Spleen (tissue), 11 donors: ENCODE measurements at regions not wholly inside any gene's neighbourhood (a gene's known extent, or its start where the extent isn't known, plus 50 kb on each side); places are given as distances from the start of the nearest gene placed in this dataset.

Experiments
- DNase-seq: peaks from one replicate; pipeline ENCODE4 v3.0.0-alpha.2; 2020
- H3K27ac ChIP-seq, 8 donors: fragments of 200-600 bp; sonication (generic) in 7 of 8; 1 replicate in 4 of 8; 2 replicates in 4 of 8; pipeline versions ENCODE4 v1.5.0 to v1.8.0; 2016 to 2021; ENCODE audit warnings: inconsistent platforms in 4 of 8, mild to moderate bottlenecking in 4 of 8, moderate library complexity in 1 of 8
- H3K27me3 ChIP-seq, 7 donors: fragments of 200-600 bp; sonication (generic) in 6 of 7; replicated peaks in 1 of 7; 1 replicate in 4 of 7; 2 replicates in 3 of 7; pipeline versions ENCODE4 v1.5.0 to v1.8.0; 2016 to 2021; ENCODE audit warnings: inconsistent platforms in 3 of 7, mild to moderate bottlenecking in 1 of 7
- H3K36me3 ChIP-seq, 6 donors: fragments of 200-600 bp; sonication (generic) in 5 of 6; 1 replicate in 4 of 6; 2 replicates in 2 of 6; pipeline versions ENCODE4 v1.5.0 to v1.8.0; 2016 to 2021; ENCODE audit warnings: inconsistent platforms in 2 of 6
- H3K4me1 ChIP-seq, 6 donors: fragments of 200-600 bp; sonication (generic) in 5 of 6; 1 replicate in 3 of 6; 2 replicates in 3 of 6; pipeline versions ENCODE4 v1.5.0 to v1.8.0; 2016 to 2021; ENCODE audit warnings: inconsistent platforms in 3 of 6
- H3K4me3 ChIP-seq, 8 donors: fragments of 200-600 bp; sonication (generic) in 7 of 8; 1 replicate in 4 of 8; 2 replicates in 4 of 8; pipeline versions ENCODE4 v1.5.0 to v1.8.0; 2016 to 2021; ENCODE audit warnings: inconsistent platforms in 4 of 8, mild to moderate bottlenecking in 4 of 8, moderate library complexity in 2 of 8
- H3K9me3 ChIP-seq, 8 donors: fragments of 200-600 bp; sonication (generic) in 7 of 8; 1 replicate in 4 of 8; 2 replicates in 4 of 8; pipeline versions ENCODE4 v1.5.0 to v1.8.0; 2016 to 2021; ENCODE audit warnings: inconsistent platforms in 4 of 8
- POLR2A ChIP-seq, 3 donors: fragments of 450-650 bp; IDR thresholded peaks; one replicate each; pipeline ENCODE4 v1.5.1; 2017; ENCODE audit warnings: antibody characterized with exemption in 3 of 3, mild to moderate bottlenecking in 1 of 3
- POLR2AphosphoS5 ChIP-seq, 3 donors: sonication (generic); formaldehyde crosslinking; IDR thresholded peaks; one replicate each; pipeline ENCODE4 v1.5.1; 2017; ENCODE audit warnings: antibody characterized with exemption in 3 of 3
- WGBS, 5 donors: extraction: QIAGEN DNeasy Blood & Tissue Kit in 3 of 5; methylation state at CpG; one replicate each; pipeline versions ENCODE4 v1.1.5 to v1.1.7; 2013 to 2018; 5-methylcytosine and 5-hydroxymethylcytosine counted together
- intact Hi-C: fragments of 100-400 bp; cut with DNase I; formaldehyde crosslinking; loops from one replicate; pipeline ENCODE4 v1.15.0; 2023; ENCODE audit warnings: low total_unique reads
- TF ChIP-seq, protein P1 (sequence below), 11 experiments: fragments of 200-600 bp in 7 of 11; fragments of 450-650 bp in 4 of 11; sonication (generic) in 4 of 11; IDR thresholded peaks in 8 of 11; conservative IDR thresholded peaks in 3 of 11; 1 replicate in 7 of 11; 2 replicates in 4 of 11; pipeline versions ENCODE4 v1.4.0 to v1.8.0; 2016 to 2021; ENCODE audit warnings: antibody characterized with exemption in 11 of 11, inconsistent platforms in 4 of 11, mild to moderate bottlenecking in 1 of 11
- donor health status: healthy with polysubstance abuse.
- donor health status: DM: no; HTN: no; CAD: no; lungs with moderate emphysema.
- donor health status: DM: no; HTN: no; CAD: no.
- donor health status: Bipolar disorder and iron deficiency.
- donor health status: healthy.
- donor health status: DM: no; HTN: no; CAD: no.
- donor health status: DM: yes; HTN: yes; CAD: no.

GRCh38 chr11:134800130-134800529 is 388.1 kb upstream of the B3GAT1 start:
- no peak overlapping the region for H3K27ac ChIP-seq
- TF ChIP-seq POLR2A (IDR thresholded peaks at IDR 0.05) (no peak), POLR2AphosphoS5 (IDR thresholded peaks at IDR 0.05) (no peak)
- TF ChIP-seq, protein P1, sequence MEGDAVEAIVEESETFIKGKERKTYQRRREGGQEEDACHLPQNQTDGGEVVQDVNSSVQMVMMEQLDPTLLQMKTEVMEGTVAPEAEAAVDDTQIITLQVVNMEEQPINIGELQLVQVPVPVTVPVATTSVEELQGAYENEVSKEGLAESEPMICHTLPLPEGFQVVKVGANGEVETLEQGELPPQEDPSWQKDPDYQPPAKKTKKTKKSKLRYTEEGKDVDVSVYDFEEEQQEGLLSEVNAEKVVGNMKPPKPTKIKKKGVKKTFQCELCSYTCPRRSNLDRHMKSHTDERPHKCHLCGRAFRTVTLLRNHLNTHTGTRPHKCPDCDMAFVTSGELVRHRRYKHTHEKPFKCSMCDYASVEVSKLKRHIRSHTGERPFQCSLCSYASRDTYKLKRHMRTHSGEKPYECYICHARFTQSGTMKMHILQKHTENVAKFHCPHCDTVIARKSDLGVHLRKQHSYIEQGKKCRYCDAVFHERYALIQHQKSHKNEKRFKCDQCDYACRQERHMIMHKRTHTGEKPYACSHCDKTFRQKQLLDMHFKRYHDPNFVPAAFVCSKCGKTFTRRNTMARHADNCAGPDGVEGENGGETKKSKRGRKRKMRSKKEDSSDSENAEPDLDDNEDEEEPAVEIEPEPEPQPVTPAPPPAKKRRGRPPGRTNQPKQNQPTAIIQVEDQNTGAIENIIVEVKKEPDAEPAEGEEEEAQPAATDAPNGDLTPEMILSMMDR (IDR thresholded peaks at IDR 0.05 in 8 of 11, conservative IDR thresholded peaks at IDR 0.05 in 3 of 11): no peak
- H3K27me3 ChIP-seq: peaks cover 0 to 70% (median 0%) of the 10 kb centered on the region in 7 donors
- DNase-seq: no peak
- H3K4me3 ChIP-seq: no peak overlapping the region
- 79 to 89% (median 86%) methylated on average over 17 of the region's 17 CpGs for WGBS, 5 donors
- intact Hi-C loops: no loop called here
- peaks cover 0 to 6% (median 0%) of the 10 kb centered on the region in 6 donors for H3K4me1 ChIP-seq
- H3K9me3 ChIP-seq: no peaks in the 10 kb centered on the region
- H3K36me3 ChIP-seq: no peaks in the 10 kb centered on the region

DNA sequence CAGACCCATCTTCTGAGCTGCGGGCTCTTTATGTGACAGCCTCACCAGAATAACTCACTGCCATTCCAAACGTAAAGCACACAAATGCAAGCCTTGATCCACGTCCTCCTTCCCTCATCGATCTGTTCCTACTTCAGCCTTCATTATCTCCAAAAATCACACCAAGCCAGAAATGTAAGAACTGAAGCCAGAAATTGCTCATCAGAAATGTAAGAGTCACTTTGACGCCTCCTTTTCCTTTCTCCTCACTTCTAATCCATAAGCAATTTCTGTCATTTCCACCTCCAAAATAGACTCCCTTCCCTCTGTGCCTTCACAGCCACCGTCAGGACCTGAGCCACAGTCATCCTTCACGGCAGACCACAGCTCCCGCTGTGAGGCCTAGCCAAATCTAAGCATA is 387.3 kb upstream of the B3GAT1 start:
- DNase-seq: no peak
- WGBS, 5 donors: 77 to 86% (median 82%) methylated on average over 8 of the region's 8 CpGs
- Histone ChIP-seq H3K9me3 (no peaks in the 10 kb centered on the region), H3K27me3 (peaks cover 0 to 77% (median 0%) of the 10 kb centered on the region in 7 donors), H3K4me3 (no peak overlapping the region), H3K4me1 (peaks cover 0 to 6% (median 0%) of the 10 kb centered on the region in 6 donors), H3K27ac (no peak overlapping the region), H3K36me3 (no peaks in the 10 kb centered on the region)
- intact Hi-C loops: no loop called here
- TF ChIP-seq, protein P1 (IDR thresholded peaks at IDR 0.05 in 8 of 11, conservative IDR thresholded peaks at IDR 0.05 in 3 of 11): no peak
- no peak for TF ChIP-seq POLR2AphosphoS5 (IDR thresholded peaks at IDR 0.05)
- no peak for TF ChIP-seq POLR2A (IDR thresholded peaks at IDR 0.05)

GRCh38 chr11:134797411-134798089 is 385.5 kb upstream of the B3GAT1 start:
- TF ChIP-seq POLR2AphosphoS5 (IDR thresholded peaks at IDR 0.05) (no peak), POLR2A (IDR thresholded peaks at IDR 0.05) (no peak)
- TF ChIP-seq, protein P1 (IDR thresholded peaks at IDR 0.05 in 8 of 11, conservative IDR thresholded peaks at IDR 0.05 in 3 of 11): no peak

GRCh38 chr11:134795017-134795416 is 383.0 kb upstream of the B3GAT1 start:
- H3K4me3 ChIP-seq: no peak overlapping the region
- H3K36me3 ChIP-seq: no peaks in the 10 kb centered on the region
- WGBS, 5 donors: 66 to 87% (median 81%) methylated on average over 5 to 7 of the region's 7 CpGs
- no peaks in the 10 kb centered on the region for H3K4me1 ChIP-seq
- H3K27ac ChIP-seq: no peak overlapping the region
- TF ChIP-seq POLR2AphosphoS5 (IDR thresholded peaks at IDR 0.05) (no peak), POLR2A (IDR thresholded peaks at IDR 0.05) (no peak)
- TF ChIP-seq, protein P1 (IDR thresholded peaks at IDR 0.05 in 8 of 11, conservative IDR thresholded peaks at IDR 0.05 in 3 of 11): no peak
- DNase-seq: no peak
- H3K9me3 ChIP-seq: no peaks in the 10 kb centered on the region
- H3K27me3 ChIP-seq: peaks cover 0 to 63% (median 0%) of the 10 kb centered on the region in 7 donors
- intact Hi-C loops: no loop called here

More at GRCh38 chr11:134797411-134798089, 385.5 kb upstream of the B3GAT1 start:
- Histone ChIP-seq H3K4me1 (peaks cover 0 to 6% (median 0%) of the 10 kb centered on the region in 6 donors), H3K27me3 (peaks cover 0 to 81% (median 0%) of the 10 kb centered on the region in 7 donors), H3K27ac (no peak overlapping the region), H3K36me3 (no peaks in the 10 kb centered on the region), H3K9me3 (no peaks in the 10 kb centered on the region), H3K4me3 (no peak overlapping the region)
- WGBS, 5 donors: 89 to 93% (median 91%) methylated on average over 17 of the region's 17 CpGs
- DNase-seq: no peak
- intact Hi-C loops: no loop called here
